ENCODE measurements at regions not wholly inside any gene's neighbourhood (a gene's known extent, or its start where the extent isn't known, plus 50 kb on each side); places are given as distances from the start of the nearest gene placed in this dataset.

- Histone ChIP-seq H3K4me3 (ENCODE audit: low read length) (no peak overlapping the region), H3K27me3 (ENCODE audit: control insufficient read depth in 1 of 2, insufficient read depth in 2 of 2, low read length in 2 of 2) (no peaks in the 10 kb centered on the region), H3K9me3 (ENCODE audit: control insufficient read depth in 1 of 2, insufficient read depth in 1 of 2, low read length in 2 of 2) (no peaks in the 10 kb centered on the region), H3K27ac (ENCODE audit: low read depth in 1 of 2, low read length in 2 of 2) (no peak overlapping the region), H3K36me3 (ENCODE audit: insufficient read depth, low read length) (no peaks in the 10 kb centered on the region), H3K4me1 (ENCODE audit: insufficient read depth, low read length) (peaks cover 11% of the 10 kb centered on the region)
- Mint-ChIP-seq H3K4me3 (no peak overlapping the region), H3K27ac (no peak overlapping the region), H3K9me3 (no peaks in the 10 kb centered on the region), H3K27me3 (no peaks in the 10 kb centered on the region), H3K4me1 (ENCODE audit: low read depth) (peaks cover 14% of the 10 kb centered on the region), H3K36me3 (ENCODE audit: low read depth) (no peaks in the 10 kb centered on the region)
- no peak for TF ChIP-seq CTCF (IDR thresholded peaks at IDR 0.05)
- CTCF ChIA-PET = no interaction called here
- ATAC-seq (ENCODE audit: poor library complexity) (no peak), DNase-seq (no peak)
- intact Hi-C loops (cut with DNase I, micrococcal nuclease) = loop anchor here in 1 of 2 experiments (5.0 kb wide), 1 partner anchor 187 kb away; the partner anchor contains the start of gene TNRC6C
- POLR2A ChIA-PET = interaction anchor here (4.8 kb wide), 1 partner anchor 187 kb away, joined by 22 read pairs; the partner anchor contains the start of gene TNRC6C
Measured at GRCh38 chr17:77770331-77771105, 188.0 kb upstream of the TNRC6C start.

- ATAC-seq (ENCODE audit: poor library complexity) = no peak
- Histone ChIP-seq H3K9me3 (ENCODE audit: control insufficient read depth in 1 of 2, insufficient read depth in 1 of 2, low read length in 2 of 2) (no peaks in the 10 kb centered on the region), H3K4me3 (ENCODE audit: low read length) (no peak overlapping the region), H3K27ac (ENCODE audit: low read depth in 1 of 2, low read length in 2 of 2) (no peak overlapping the region), H3K27me3 (ENCODE audit: control insufficient read depth in 1 of 2, insufficient read depth in 2 of 2, low read length in 2 of 2) (no peaks in the 10 kb centered on the region), H3K36me3 (ENCODE audit: insufficient read depth, low read length) (no peaks in the 10 kb centered on the region), H3K4me1 (ENCODE audit: insufficient read depth, low read length) (peaks cover 11% of the 10 kb centered on the region)
- Mint-ChIP-seq H3K36me3 (ENCODE audit: low read depth) (no peaks in the 10 kb centered on the region), H3K27ac (no peak overlapping the region), H3K4me1 (ENCODE audit: low read depth) (peaks cover 14% of the 10 kb centered on the region), H3K4me3 (no peak overlapping the region), H3K27me3 (no peaks in the 10 kb centered on the region), H3K9me3 (no peaks in the 10 kb centered on the region)
- DNase-seq = no peak
- no peak for TF ChIP-seq CTCF (IDR thresholded peaks at IDR 0.05)
- intact Hi-C loops (cut with DNase I, micrococcal nuclease) = loop anchor here in 1 of 2 experiments (5.0 kb wide), 1 partner anchor 186 kb away; the partner anchor contains the start of gene TNRC6C
- ChIA-PET POLR2A (interaction anchor here (4.8 kb wide), 1 partner anchor 187 kb away, joined by 22 read pairs; the partner anchor contains the start of gene TNRC6C), CTCF (no interaction called here)
Measured at GRCh38 chr17:77771145-77771544, 187.4 kb upstream of the TNRC6C start.

GRCh38 chr17:77771587-77771986 lies 186.9 kb upstream of the TNRC6C start:
- POLR2A ChIA-PET = interaction anchor here (4.8 kb wide), 1 partner anchor 186 kb away, joined by 22 read pairs; the partner anchor contains the start of gene TNRC6C
- H3K27ac ChIP-seq (ENCODE audit: low read depth in 1 of 2, low read length in 2 of 2) = no peak overlapping the region
- Mint-ChIP-seq H3K9me3 (no peaks in the 10 kb centered on the region), H3K27ac (no peak overlapping the region), H3K27me3 (no peaks in the 10 kb centered on the region), H3K4me1 (ENCODE audit: low read depth) (peaks cover 14% of the 10 kb centered on the region), H3K36me3 (ENCODE audit: low read depth) (no peaks in the 10 kb centered on the region), H3K4me3 (no peak overlapping the region)
- no peaks in the 10 kb centered on the region for H3K36me3 ChIP-seq (ENCODE audit: insufficient read depth, low read length)
- intact Hi-C loops (cut with DNase I, micrococcal nuclease) = loop anchor here in 1 of 2 experiments (5.0 kb wide), 1 partner anchor 186 kb away; the partner anchor contains the start of gene TNRC6C
- ATAC-seq (ENCODE audit: poor library complexity) = no peak
- CTCF ChIA-PET = interaction anchor here (0.8 kb wide), 1 partner anchor 185 kb away, joined by 5 read pairs; no protein-coding TSS in a partner anchor
- TF ChIP-seq CTCF (IDR thresholded peaks at IDR 0.05) = no peak
- DNase-seq = no peak
- no peaks in the 10 kb centered on the region for H3K9me3 ChIP-seq (ENCODE audit: control insufficient read depth in 1 of 2, insufficient read depth in 1 of 2, low read length in 2 of 2)
- H3K27me3 ChIP-seq (ENCODE audit: control insufficient read depth in 1 of 2, insufficient read depth in 2 of 2, low read length in 2 of 2) = no peaks in the 10 kb centered on the region
- peaks cover 11% of the 10 kb centered on the region for H3K4me1 ChIP-seq (ENCODE audit: insufficient read depth, low read length)
- no peak overlapping the region for H3K4me3 ChIP-seq (ENCODE audit: low read length)
